ENCODE measurements at regions not wholly inside any gene's neighbourhood (a gene's known extent, or its start where the extent isn't known, plus 50 kb on each side); places are given as distances from the start of the nearest gene placed in this dataset.

DNA sequence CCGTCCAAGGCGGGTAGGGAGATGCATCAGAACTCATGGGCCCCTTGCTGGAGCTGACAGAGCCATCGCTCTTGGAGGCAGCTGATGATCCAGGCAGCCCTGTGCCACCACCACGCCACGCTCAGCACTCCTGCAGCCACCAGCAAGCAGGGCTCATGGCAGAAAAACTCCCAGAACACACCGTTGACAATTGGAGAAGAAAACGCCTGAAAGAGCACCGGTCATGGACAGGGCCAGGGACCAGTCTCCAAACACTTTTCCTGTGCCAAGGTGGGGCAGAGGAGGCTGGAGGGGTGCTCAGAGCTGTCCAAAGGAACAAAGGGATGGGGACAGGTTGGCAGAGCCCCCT, 132.2 kb downstream of the FOXL1 start:
- TF ChIP-seq CTCF (IDR thresholded peaks at IDR 0.05) = no peak
- TF ChIP-seq POLR2A (IDR thresholded peaks at IDR 0.05) = no peak
- TF ChIP-seq POLR2AphosphoS5 (IDR thresholded peaks at IDR 0.05) = no peak
